Adrenal gland (tissue), 9 donors: ENCODE measurements at regions not wholly inside any gene's neighbourhood (a gene's known extent, or its start where the extent isn't known, plus 50 kb on each side); places are given as distances from the start of the nearest gene placed in this dataset.

Source experiments
- DNase-seq, 7 donors: peaks; one replicate each; pipeline ENCODE4 v3.0.0-alpha.2; 2019 to 2020
- H3K27ac ChIP-seq, 5 donors: fragments of 200-600 bp; sonication (generic) in 4 of 5; 1 replicate in 3 of 5; 2 replicates in 2 of 5; pipeline versions ENCODE4 v1.5.1 to v1.8.0; 2016 to 2020; ENCODE audit warnings: mild to moderate bottlenecking in 1 of 5
- H3K27me3 ChIP-seq: fragments of 200-600 bp; 2 replicates; pipeline ENCODE4 v1.8.0; 2021
- H3K36me3 ChIP-seq, 2 donors: fragments of 200-600 bp; replicated peaks in 1 of 2; 1 replicate in 1 of 2; 2 replicates in 1 of 2; pipeline versions ENCODE4 v1.5.1 to v1.8.0; 2018 to 2022
- H3K4me1 ChIP-seq, 2 donors: fragments of 200-600 bp; replicated peaks in 1 of 2; 1 replicate in 1 of 2; 2 replicates in 1 of 2; pipeline versions ENCODE4 v1.5.1 to v1.8.0; 2018 to 2021
- H3K4me3 ChIP-seq, 4 donors: fragments of 200-600 bp; sonication (generic) in 3 of 4; one replicate each; pipeline ENCODE4 v1.5.1; 2016 to 2018
- H3K9me3 ChIP-seq, 3 donors: fragments of 200-600 bp; sonication (generic) in 1 of 3; replicated peaks in 1 of 3; 1 replicate in 2 of 3; 2 replicates in 1 of 3; pipeline versions ENCODE4 v1.5.1 to v1.8.0; 2016 to 2021
- POLR2A ChIP-seq, 2 donors: fragments of 450-650 bp; IDR thresholded peaks; one replicate each; pipeline ENCODE4 v1.6.1; 2017; ENCODE audit warnings: antibody characterized with exemption in 2 of 2, mild to moderate bottlenecking in 2 of 2, moderate library complexity in 1 of 2
- WGBS, 4 donors: extraction: QIAGEN DNeasy Blood & Tissue Kit in 2 of 4; methylation state at CpG; one replicate each; pipeline versions ENCODE4 v1.1.5 to v1.1.7; 2013 to 2017; 5-methylcytosine and 5-hydroxymethylcytosine counted together
- intact Hi-C, 2 donors: fragments of 100-400 bp; cut with DNase I; formaldehyde crosslinking; loops; one replicate each; pipeline versions ENCODE4 v1.14.1 to v1.15.0; 2022 to 2023
- TF ChIP-seq, protein P1 (sequence below), 6 experiments: fragments of 450-650 bp in 4 of 6; fragments of 200-600 bp in 2 of 6; sonication (generic) in 1 of 6; IDR thresholded peaks; 1 replicate in 5 of 6; 2 replicates in 1 of 6; pipeline versions ENCODE4 v1.5.1 to v1.8.0; 2016 to 2021; ENCODE audit warnings: antibody characterized with exemption in 6 of 6, mild to moderate bottlenecking in 2 of 6, moderate library complexity in 1 of 6
- donor health status: healthy with polysubstance abuse.
- donor health status: Bipolar disorder and iron deficiency.
- donor health status: DM: yes; HTN: yes; CAD: no.
- donor health status: DM: no; HTN: no; CAD: no.
- donor health status: DM: no; HTN: no; CAD: no.

DNA sequence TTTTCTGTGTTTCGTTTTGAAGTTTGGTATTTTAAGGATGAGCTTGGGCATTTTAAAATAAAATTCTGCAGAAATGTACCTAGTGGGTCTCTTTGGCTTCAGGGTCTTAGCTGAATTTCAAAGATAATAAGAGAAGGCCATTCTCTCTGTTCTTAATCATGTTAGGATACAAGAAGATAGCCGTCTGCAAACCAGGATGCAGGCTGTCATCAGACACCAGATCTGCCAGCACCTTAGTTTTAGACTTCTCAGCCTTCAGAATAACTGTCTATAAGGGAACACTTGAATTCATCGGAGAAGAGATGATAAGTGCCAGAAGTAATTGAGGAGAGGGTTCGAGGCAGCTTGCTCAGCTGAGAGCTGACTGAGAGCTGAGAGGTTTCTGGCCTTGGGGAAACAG, 202.1 kb downstream of the REEP3 start:
- Histone ChIP-seq H3K4me3 (no peak overlapping the region), H3K27ac (no peak overlapping the region), H3K36me3 (no peaks in the 10 kb centered on the region), H3K4me1 (no peaks in the 10 kb centered on the region), H3K27me3 (no peaks in the 10 kb centered on the region), H3K9me3 (no peaks in the 10 kb centered on the region)
- intact Hi-C loops = loop anchor here in 1 of 2 donors (10.0 kb wide), 1 partner anchor 559 kb away; no protein-coding TSS in a partner anchor
- 49 to 70% (median 61%) methylated on average over 4 of the region's 4 CpGs for WGBS, 4 donors
- no peak for DNase-seq
- TF ChIP-seq, protein P1, sequence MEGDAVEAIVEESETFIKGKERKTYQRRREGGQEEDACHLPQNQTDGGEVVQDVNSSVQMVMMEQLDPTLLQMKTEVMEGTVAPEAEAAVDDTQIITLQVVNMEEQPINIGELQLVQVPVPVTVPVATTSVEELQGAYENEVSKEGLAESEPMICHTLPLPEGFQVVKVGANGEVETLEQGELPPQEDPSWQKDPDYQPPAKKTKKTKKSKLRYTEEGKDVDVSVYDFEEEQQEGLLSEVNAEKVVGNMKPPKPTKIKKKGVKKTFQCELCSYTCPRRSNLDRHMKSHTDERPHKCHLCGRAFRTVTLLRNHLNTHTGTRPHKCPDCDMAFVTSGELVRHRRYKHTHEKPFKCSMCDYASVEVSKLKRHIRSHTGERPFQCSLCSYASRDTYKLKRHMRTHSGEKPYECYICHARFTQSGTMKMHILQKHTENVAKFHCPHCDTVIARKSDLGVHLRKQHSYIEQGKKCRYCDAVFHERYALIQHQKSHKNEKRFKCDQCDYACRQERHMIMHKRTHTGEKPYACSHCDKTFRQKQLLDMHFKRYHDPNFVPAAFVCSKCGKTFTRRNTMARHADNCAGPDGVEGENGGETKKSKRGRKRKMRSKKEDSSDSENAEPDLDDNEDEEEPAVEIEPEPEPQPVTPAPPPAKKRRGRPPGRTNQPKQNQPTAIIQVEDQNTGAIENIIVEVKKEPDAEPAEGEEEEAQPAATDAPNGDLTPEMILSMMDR (IDR thresholded peaks at IDR 0.05) = no peak
- TF ChIP-seq POLR2A (IDR thresholded peaks at IDR 0.05) = no peak

GRCh38 chr10:63723741-63724140, 202.5 kb downstream of the REEP3 start:
- Histone ChIP-seq H3K9me3 (no peaks in the 10 kb centered on the region), H3K4me3 (no peak overlapping the region), H3K27ac (no peak overlapping the region), H3K27me3 (no peaks in the 10 kb centered on the region), H3K4me1 (no peaks in the 10 kb centered on the region), H3K36me3 (no peaks in the 10 kb centered on the region)
- WGBS, 4 donors = 82 to 89% (median 84%) methylated on average over 3 to 7 of the region's 7 CpGs
- no peak for DNase-seq
- TF ChIP-seq, protein P1 (IDR thresholded peaks at IDR 0.05) = no peak
- no peak for TF ChIP-seq POLR2A (IDR thresholded peaks at IDR 0.05)
- intact Hi-C loops = loop anchor here in 1 of 2 donors (10.0 kb wide), 1 partner anchor 559 kb away; no protein-coding TSS in a partner anchor

DNA sequence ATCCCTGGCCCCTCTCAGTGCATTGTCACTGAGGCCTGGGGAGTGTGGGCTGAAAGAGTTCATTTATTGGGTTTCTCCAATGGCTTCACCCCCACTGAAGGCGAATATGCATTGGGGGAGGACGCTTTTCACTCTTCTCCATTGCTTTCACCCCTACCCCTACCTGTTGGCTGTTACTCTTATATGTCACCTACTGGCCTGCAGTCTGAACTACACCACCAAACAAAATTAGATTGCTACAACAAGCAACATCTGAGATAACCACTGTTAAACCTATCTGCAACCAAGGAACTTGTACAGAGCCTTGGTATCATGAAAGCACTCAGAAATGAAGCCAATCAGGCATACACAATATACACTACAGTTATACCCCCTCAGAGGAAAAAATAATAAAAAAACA, 203.7 kb downstream of the REEP3 start:
- H3K27ac ChIP-seq = no peak overlapping the region
- intact Hi-C loops = loop anchor here in 1 of 2 donors (10.0 kb wide), 1 partner anchor 560 kb away; no protein-coding TSS in a partner anchor
- WGBS, 4 donors = 78 to 98% (median 89%) methylated on average over 2 of the region's 2 CpGs
- no peaks in the 10 kb centered on the region for H3K4me1 ChIP-seq
- no peak for TF ChIP-seq POLR2A (IDR thresholded peaks at IDR 0.05)
- TF ChIP-seq, protein P1 (IDR thresholded peaks at IDR 0.05) = no peak
- no peaks in the 10 kb centered on the region for H3K27me3 ChIP-seq
- no peak overlapping the region for H3K4me3 ChIP-seq
- H3K36me3 ChIP-seq = no peaks in the 10 kb centered on the region
- no peaks in the 10 kb centered on the region for H3K9me3 ChIP-seq
- DNase-seq = no peak

- no peak for DNase-seq
- H3K27ac ChIP-seq = no peak overlapping the region
- no peaks in the 10 kb centered on the region for H3K4me1 ChIP-seq
- TF ChIP-seq, protein P1 (IDR thresholded peaks at IDR 0.05) = no peak
- TF ChIP-seq POLR2A (IDR thresholded peaks at IDR 0.05) = no peak
- intact Hi-C loops = loop anchor here in 1 of 2 donors (10.0 kb wide), 1 partner anchor 562 kb away; no protein-coding TSS in a partner anchor
- H3K9me3 ChIP-seq = no peaks in the 10 kb centered on the region
- H3K36me3 ChIP-seq = no peaks in the 10 kb centered on the region
- WGBS, 4 donors = 75 to 85% (median 78%) methylated on average over 2 of the region's 2 CpGs
- no peaks in the 10 kb centered on the region for H3K27me3 ChIP-seq
- H3K4me3 ChIP-seq = no peak overlapping the region
These were observed 205.7 kb downstream of the REEP3 start for GRCh38 chr10:63726867-63727266.
